Activated effector memory CD4-positive, alpha-beta T cell treated with anti-CD3 and anti-CD28 coated beads, Interleukin-2, amount 50 U/mL, for 16 hours (primary cell): ENCODE measurements at regions not wholly inside any gene's neighbourhood (a gene's known extent, or its start where the extent isn't known, plus 50 kb on each side); places are given as distances from the start of the nearest gene placed in this dataset.
"Not testable (repeated sequence)": the region's sequence is repeated elsewhere in the genome, so short reads cannot be mapped to it uniquely, and the experiment has no call there.

ENCODE experiments used
- DNase-seq: peaks from one replicate; pipeline ENCODE4 v3.0.0-alpha.2; 2020

DNA sequence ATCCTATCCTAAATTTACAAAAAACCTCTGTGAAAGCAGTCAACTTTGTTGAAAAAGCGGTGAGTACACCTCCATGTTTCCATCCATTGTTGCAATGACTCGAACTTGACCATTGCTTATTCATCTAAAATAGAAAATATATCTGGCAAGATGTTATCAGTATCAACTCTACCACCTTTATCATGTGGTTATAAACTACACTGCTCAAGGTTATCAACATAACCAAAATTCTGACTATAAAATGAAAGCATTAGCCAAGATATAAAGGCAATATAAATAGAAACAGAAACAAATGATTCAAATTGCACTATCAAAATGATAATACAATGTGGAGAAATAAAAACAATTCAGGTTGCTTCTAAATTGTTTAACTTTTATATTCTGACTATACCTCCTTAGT is 150.0 kb downstream of the AVL9 start:
- not testable (repeated sequence) for DNase-seq

DNA sequence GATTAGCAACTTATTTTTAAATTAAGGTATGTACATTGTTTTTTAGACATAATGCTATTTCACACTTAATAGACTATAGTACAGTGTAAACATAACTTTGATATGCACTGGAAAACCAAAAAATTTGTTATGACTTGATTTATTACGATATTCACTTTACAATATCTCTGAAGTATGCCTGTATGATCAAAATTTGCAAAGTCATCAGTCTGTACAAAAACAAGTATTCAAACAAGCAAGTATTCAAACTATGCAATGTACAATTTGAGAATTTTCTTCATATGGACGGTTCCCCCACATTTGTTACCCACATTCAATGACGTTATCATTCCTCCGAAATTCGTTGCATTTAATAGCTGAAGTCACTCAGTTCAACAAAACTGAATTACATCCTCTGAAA is 147.9 kb downstream of the AVL9 start:
- no peak for DNase-seq

DNA sequence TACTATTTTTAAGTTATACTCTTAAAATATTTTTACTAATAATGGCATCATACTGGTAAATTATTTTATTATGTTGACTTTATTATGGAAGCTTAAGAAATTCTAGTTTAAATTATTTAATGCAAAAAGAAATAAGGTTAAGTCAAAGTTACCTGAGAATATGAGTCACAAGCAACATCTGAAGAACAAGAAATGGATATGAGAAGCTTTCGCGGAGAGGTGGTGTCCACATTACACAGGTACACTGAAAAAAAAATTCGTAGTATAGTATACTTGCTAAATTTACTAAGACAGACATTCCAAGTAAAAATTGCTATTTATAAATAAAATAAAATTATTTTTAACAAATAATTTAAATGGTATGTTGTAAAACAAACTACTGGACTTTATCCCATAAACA is 143.8 kb downstream of the AVL9 start:
- DNase-seq, result no peak

DNA sequence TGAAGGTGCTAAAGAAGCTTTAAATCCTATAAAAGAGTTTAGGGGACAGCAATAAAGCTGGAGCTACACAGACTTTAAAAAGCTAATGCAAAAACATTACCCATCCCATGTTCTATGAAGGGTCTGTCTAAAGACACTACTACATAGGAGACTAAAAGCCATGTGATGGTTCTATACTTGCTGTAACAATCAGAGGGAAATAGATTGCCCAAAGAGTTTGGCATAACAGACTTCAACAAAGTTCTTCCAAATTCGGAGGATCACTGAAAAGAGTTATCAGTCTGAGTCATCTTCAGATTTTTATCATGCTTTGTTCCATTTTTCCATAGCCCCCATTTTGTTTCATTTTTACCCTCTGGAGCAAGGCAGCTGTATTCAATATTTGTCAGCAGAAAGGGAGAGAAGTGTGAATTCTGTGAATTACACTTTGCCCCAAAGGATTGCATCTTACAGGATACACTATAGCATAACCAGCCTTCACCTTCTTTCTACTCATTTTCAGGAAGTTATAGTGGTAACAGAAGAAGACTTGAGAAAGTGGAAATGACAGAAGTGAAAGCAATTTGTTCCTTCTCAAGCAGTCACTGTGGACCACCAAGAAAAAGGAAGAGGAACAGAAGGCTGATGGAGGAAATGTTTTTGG is 143.3 kb downstream of the AVL9 start:
- not testable (repeated sequence) for DNase-seq
